Kidney (tissue), 13 donors: ENCODE measurements at regions not wholly inside any gene's neighbourhood (a gene's known extent, or its start where the extent isn't known, plus 50 kb on each side); places are given as distances from the start of the nearest gene placed in this dataset.
A peak's percentile ranks its signal among the peaks of the same experiment; 100 is the strongest.

Experiments used
- DNase-seq, 5 donors: peaks; one replicate each; pipeline ENCODE4 v3.0.0-alpha.2; 2013 to 2020
- FAIRE-seq: peaks from 2 replicates; lab custom pipeline; 2012; peaks lifted over from hg19 to GRCh38; lab: Jason Lieb, UNC
- H3K27ac ChIP-seq, 2 donors: one replicate each; pipeline ENCODE4 v1.7.0; 2013; ENCODE audit warnings: low read depth in 2 of 2, low read length in 2 of 2, inconsistent platforms in 1 of 2
- H3K27me3 ChIP-seq: one replicate; pipeline ENCODE4 v1.7.1; 2013; ENCODE audit warnings: low read length, inconsistent platforms; ENCODE audit not compliant: control insufficient read depth, insufficient read depth
- H3K36me3 ChIP-seq, 3 donors: one replicate each; pipeline versions ENCODE4 v1.7.0 to v1.7.1; 2013; ENCODE audit warnings: low read length in 3 of 3, control low read depth in 1 of 3, inconsistent platforms in 1 of 3; ENCODE audit not compliant: insufficient read depth in 3 of 3, control insufficient read depth in 2 of 3
- H3K4me1 ChIP-seq, 3 donors: one replicate each; pipeline versions ENCODE4 v1.7.0 to v1.7.1; 2013; ENCODE audit warnings: low read length in 3 of 3, inconsistent platforms in 1 of 3, low read depth in 1 of 3; ENCODE audit not compliant: control insufficient read depth in 2 of 3, insufficient read depth in 2 of 3
- H3K4me3 ChIP-seq, 3 donors: one replicate each; pipeline versions ENCODE4 v1.7.0 to v1.8.1; 2013; ENCODE audit warnings: low read length in 3 of 3, control low read depth in 1 of 3, inconsistent platforms in 1 of 3
- H3K9ac ChIP-seq, 3 donors: one replicate each; pipeline versions ENCODE4 v1.7.0 to v1.7.1; 2013; ENCODE audit warnings: low read length in 3 of 3, control low read depth in 1 of 3, inconsistent platforms in 1 of 3
- H3K9me3 ChIP-seq, 3 donors: one replicate each; pipeline versions ENCODE4 v1.7.0 to v1.7.1; 2013; ENCODE audit warnings: low read length in 3 of 3, control low read depth in 1 of 3, inconsistent platforms in 1 of 3; ENCODE audit not compliant: control insufficient read depth in 2 of 3, insufficient read depth in 1 of 3
- CTCF ChIP-seq: IDR thresholded peaks from 3 replicates; pipeline ENCODE4 v1.5.1; 2012; ENCODE audit warnings: mild to moderate bottlenecking, moderate library complexity, borderline replicate concordance; ENCODE audit not compliant: insufficient read depth; ENCODE audit errors: extremely low read depth
- intact Hi-C: fragments of 100-400 bp; cut with DNase I; formaldehyde crosslinking; loops from one replicate; pipeline ENCODE4 v1.11.1; 2022
- donor health status: control.
- donor health status: control.
- donor health status: control.
- donor health status: control.
- donor health status: control.
- donor health status: DM: yes; HTN: yes; CAD: no.
- donor health status: Normal renal cell carcinoma (clear cell type).

DNA sequence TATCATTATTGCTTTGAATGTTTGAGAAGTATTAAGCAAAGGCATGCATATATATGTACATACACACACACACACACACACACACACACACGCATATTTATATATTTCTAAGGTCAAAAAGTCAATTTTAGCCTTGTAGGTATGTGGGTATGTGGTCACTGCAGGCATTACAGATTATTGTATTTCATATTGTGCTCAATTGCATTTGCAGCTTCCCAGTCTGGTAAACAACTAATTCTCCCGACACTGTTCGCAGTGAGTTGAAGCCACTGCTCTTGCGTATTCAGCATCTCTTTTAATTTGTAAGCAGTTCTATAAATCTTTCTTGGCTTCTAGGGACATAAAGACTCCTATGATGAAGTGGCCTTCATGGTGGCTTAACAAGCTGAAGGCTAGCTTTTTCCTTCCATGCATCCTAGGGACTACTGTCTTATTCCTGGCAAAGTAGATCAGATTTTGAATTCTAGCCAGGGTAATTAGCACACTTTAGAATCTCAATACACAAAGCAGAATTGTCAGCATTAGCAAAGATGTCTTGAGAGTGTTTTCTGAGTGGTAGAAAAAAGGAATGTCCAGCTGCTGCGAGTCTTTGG lies 368.6 kb upstream of the NEGR1 start:
- TF ChIP-seq CTCF = no peak
- H3K27me3 ChIP-seq = no peaks in the 10 kb centered on the region
- H3K9ac ChIP-seq = no peak overlapping the region
- H3K36me3 ChIP-seq = no peaks in the 10 kb centered on the region
- FAIRE-seq = no peak
- intact Hi-C loops = no loop called here
- no peak overlapping the region for H3K4me3 ChIP-seq
- DNase-seq = no peak
- H3K4me1 ChIP-seq = no peaks in the 10 kb centered on the region
- no peaks in the 10 kb centered on the region for H3K9me3 ChIP-seq
- H3K27ac ChIP-seq = no peak overlapping the region

- Histone ChIP-seq H3K36me3 (no peaks in the 10 kb centered on the region), H3K9me3 (no peaks in the 10 kb centered on the region), H3K9ac (no peak overlapping the region), H3K27me3 (no peaks in the 10 kb centered on the region), H3K27ac (no peak overlapping the region), H3K4me1 (no peaks in the 10 kb centered on the region), H3K4me3 (no peak overlapping the region)
- intact Hi-C loops = no loop called here
- FAIRE-seq = no peak
- no peak for TF ChIP-seq CTCF
- peak in 1 of 5 donors; percentile 14 for DNase-seq
These were observed 367.7 kb upstream of the NEGR1 start for GRCh38 chr1:72649991-72650390.

- Histone ChIP-seq H3K4me3 (no peak overlapping the region), H3K27me3 (no peaks in the 10 kb centered on the region), H3K4me1 (no peaks in the 10 kb centered on the region), H3K9ac (no peak overlapping the region), H3K9me3 (no peaks in the 10 kb centered on the region), H3K27ac (no peak overlapping the region), H3K36me3 (no peaks in the 10 kb centered on the region)
- FAIRE-seq (no peak), DNase-seq (peak in 1 of 5 donors; percentile 57)
- intact Hi-C loops = no loop called here
- no peak for TF ChIP-seq CTCF
These were observed 367.0 kb upstream of the NEGR1 start for GRCh38 chr1:72649211-72649888.
